NCI-H748 (cell line): ENCODE measurements at regions not wholly inside any gene's neighbourhood (a gene's known extent, or its start where the extent isn't known, plus 50 kb on each side); places are given as distances from the start of the nearest gene placed in this dataset.
A peak's percentile ranks its signal among the peaks of the same experiment; 100 is the strongest.

ENCODE experiments used
- DNase-seq: peaks from one replicate; lab custom pipeline; 2025; ENCODE audit not compliant: unreplicated experiment; lab: John Stamatoyannopoulos, UW

DNA sequence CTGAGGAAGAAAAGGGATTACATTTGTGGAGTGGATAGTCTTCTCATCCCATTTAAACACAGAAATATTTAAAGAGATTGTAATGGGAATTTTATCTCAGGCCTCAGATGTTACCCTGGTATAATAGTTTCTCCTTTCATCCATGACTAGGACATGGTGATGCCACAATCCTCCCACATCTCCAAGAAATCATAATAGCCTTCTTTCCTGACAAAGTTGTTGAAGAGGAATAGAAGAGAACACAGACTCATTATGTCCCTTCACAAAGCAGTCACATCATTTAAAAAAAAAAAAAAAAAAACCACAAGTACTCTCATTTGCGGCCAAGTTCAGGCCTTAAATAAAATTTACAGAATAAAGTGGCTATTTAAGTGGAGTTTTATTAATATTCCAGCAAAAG lies 359.6 kb downstream of the DEPDC1B start:
- no peak for DNase-seq

DNA sequence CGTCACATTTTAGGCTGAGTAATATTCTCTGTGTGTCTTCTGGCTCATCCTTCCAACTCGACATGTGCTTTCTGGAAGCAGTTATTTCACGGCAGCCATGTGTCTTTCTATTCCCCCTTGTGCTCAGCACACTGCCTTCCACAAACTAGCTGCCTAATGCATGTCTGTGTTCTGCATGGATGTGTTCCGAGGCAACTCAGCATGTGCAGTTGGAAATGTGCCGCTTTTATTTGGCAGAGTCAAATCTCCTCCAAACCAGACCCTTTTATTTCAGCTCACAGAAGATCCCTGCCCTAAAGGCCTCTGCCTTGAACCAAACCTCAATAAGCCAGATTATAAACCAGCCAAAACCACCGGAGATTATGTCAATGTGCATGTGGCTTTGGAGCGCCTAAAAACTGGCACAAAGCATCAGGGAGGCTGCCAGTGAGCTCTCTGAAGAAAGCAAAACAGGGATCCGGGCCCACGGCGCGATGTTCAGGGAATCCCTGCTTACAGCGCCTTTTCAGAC lies 360.2 kb downstream of the DEPDC1B start:
- DNase-seq = no peak

DNA sequence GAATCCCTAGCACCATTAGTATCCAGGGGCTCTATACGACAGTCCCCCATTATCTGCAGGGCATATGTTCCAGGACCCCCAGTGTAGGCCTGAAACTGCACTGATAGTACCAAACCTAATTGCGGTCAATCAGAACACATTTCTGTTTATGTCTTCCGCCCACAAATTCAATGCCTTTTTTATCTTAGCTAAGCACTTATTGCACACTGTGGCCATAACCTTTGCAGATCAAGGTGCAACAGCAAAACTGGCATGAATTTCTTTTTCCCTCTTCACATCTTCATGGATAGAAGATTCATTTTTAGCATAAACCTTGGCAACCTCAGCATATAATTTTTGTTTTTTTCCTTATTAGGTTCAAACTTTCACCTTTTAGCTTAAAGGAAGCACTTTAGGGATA lies 361.1 kb downstream of the DEPDC1B start:
- DNase-seq = no peak

DNA sequence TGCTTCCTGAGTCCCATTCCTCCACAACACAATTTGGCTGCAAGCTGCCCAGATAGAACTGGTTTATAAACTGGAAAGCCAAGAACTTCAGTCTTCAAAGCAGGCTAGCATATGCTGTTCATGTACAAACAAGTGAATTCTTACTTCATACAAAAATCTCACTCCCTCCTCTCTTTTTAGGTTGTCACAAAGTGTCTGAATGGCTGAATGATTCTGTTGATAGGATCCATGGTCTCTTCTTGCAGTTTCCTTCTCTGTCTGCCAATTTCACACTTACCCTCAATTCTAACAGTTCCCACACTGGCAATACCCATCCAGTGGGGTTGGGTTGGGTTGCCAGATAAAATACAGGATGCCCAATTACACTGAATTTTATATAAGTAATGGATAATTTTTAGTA lies 363.5 kb downstream of the DEPDC1B start:
- no peak for DNase-seq

DNA sequence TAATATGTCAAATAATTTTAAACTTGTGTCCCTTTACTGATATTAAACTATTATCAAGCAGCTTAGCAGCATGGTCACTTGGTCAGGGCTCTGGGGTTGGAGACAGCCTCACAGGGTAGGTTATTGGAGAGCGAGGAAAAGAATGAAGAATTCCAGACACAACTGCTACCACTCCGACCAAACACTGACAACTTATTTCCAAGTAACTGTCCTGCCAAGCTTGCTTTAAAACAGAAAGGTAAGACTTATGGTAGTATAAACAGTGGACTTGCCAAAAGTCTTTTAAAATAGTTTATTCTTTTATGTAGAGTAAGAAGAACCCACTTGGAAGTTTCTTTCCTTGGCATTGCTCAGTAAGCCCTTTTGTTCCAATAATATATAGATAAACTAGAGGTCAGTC lies 364.1 kb downstream of the DEPDC1B start:
- no peak for DNase-seq

DNA sequence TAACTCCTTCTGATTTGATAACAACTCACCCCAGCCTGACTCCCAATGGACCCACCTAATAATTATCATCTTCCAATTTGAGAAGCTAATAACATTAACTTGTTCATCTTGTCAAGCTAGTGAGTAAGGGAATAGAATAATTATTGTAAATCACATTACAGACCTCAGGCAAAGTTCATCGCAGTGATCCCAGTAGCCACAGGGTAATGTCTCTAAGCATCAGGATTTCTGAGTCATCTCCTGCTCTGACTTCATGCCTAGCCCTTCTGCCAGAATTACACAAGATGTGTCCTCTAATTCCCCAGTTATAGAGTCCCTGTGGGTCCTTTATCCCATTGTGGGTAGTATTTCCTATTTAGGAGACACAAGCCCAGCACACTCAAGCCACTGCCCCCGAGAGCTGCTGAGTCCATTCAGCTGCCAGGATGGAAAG lies 365.7 kb downstream of the DEPDC1B start:
- no peak for DNase-seq

DNA sequence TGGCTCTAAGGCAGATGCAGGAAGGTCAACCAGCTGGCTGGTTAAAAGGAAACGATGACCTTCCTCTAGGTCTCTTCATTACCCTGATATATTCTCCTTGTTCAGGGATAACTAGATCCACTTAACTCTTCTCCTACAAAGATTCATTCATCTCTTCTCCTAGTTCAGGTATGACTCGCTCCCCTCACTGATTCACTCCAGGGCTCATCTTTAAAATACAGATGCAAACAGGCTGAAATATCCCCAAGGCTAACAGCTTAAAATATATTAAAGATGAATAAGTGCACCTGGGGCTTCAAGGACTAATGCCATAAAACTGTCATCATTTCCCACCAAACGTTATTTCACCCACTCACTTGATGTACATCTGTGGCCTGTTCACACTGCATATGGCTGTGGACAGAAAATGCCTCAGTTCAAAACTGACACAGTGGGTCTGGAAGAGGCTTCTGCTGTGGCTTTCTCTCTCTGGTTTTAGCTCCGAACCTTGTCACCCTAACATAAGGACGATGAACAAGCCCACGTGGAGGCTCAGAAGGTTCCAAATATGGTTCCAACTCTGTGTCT lies 366.9 kb downstream of the DEPDC1B start:
- no peak for DNase-seq

DNA sequence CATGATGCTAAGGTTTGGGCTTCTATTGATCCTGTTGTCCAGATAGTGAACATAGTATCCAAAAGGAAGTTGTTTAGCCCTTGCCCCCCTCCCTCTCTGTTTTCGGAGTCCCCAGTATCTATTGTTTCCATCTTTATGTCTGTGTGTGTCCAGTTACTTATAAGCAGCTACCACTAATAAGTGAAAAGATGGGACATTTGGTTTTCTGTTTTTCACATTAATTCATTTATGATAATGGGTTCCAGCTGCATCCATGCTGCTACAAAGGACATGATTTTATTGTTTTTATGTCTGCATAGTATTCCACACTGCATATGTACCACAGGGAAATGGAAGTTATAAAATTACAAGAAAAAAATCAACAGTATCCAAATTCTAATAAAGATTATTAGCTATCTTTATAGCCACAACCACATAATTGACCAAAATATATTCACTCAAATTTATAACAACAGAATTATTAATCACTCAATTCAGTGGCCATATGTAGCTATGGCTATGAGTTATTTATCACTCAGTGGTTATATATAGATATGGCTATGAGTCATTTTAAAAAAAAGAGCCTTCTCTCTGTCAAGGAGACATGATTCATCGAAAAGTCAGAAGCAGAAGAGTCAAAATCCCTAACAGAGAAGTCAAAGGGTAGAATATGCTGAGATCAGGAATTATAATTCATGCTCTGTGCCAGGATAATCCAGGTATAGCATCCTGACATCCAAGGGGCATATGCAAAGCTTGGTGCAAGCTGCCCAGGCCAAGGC lies 367.5 kb downstream of the DEPDC1B start:
- DNase-seq = no peak

DNA sequence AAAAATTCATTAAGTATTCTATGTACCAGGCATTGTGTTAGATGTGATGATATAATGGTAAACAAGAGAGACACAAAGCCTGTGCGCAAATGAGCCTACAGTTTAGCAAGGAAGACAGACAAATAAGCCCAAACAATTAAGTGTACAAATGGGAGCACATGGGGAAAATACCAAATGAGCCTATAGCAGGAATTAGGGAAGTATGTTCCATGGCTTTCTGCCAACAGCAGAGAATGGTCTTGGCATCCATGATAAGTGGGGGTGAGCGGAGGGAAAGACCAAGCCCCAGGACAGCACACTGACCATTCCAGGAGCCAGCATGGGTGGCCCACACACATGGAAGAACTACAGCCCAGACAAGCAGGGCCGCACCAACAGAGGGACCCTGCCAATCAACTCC lies 369.7 kb downstream of the DEPDC1B start:
- peak; percentile 3 for DNase-seq

DNA sequence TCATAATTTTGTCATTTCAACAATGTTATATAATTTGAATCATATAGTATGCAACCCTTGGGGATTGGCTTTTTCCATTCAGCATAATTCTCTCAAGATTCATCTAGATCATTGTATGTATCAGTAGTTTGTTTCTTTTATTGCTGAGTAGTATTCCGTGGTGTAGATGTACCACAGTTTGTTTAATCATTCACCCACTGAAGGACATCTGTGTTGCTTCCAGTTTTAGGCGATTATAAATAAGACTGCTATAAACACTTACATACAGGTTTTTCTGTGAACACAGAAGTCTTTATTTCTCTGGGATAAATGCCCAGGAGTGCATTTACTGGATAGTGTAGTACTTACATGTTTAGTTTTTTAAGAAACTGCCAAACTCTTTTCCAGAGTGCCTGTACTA lies 374.1 kb downstream of the DEPDC1B start:
- DNase-seq = no peak

DNA sequence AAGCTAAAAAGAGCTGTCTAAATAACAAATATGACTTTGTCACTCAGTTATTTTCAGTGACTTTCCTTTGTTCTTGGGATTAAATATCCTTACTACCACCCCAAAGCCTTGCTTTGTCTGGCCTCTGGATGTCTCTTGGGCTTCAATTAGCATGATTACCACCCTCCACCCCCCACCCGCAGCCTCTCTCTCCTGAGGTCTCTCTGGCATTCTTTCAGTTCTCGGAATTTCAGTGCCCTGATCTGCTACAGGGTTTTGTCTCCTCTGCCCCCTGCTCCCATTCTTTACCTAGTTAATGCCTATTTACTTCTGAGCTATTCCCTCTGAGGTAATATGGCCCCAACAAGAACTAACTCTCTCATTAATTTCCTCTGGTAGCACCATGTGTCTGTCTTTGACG lies 376.4 kb downstream of the DEPDC1B start:
- DNase-seq = no peak

DNA sequence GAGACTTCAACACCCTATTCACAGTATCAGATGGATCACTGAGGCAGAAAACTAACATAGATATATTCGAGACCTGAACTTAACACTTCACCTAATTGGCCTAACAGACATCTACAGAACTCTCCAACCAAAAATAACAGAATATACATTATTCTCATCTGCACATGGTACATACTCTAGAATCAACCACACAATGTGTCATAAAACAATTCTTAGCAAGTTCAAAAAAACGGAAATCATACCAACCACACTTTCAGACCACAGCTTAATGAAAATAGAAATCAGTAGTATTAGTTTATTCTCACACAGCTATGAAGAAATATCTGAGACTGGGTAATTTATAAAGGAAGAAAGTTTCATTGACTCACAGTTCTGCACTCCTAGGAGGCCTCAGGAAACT lies 387.9 kb downstream of the DEPDC1B start:
- DNase-seq = no peak

DNA sequence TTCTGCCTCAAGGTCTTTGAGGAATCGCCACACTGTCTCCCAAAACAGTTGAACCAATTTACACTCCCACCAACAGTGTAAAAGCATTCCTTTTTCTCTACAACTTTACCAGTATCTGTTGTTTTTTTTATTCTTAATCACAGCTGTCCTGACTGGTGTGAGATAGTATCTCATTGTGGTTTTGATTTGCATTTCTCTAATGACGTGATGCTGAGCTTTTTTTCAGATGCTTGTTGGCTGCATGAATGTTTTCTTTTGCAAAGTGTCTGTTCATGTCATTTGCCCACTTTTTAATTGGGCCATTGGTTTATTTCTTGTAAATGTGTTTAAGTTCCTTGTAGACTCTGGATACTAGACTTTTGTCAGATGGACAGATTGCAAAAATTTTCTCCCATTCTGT lies 400.0 kb downstream of the DEPDC1B start:
- DNase-seq = no peak

DNA sequence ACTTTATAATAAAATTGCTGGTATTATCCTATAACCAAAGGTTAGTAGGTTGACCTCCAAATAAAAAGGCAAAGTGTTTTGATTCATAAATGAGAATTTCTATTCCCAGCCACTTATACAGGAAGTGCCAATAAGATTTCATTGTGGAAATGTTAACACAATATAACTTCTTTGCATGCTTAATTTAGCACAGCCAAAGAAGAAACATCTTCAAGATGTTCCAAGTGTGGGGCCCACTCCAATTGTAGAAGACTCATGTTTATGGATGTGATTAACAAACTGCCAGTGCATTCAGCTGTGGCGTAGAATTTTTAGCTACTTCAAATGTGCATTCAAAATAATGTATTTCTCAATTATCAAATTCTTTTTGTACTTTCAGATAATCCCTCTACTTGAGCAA lies 402.3 kb downstream of the DEPDC1B start:
- DNase-seq = no peak

DNA sequence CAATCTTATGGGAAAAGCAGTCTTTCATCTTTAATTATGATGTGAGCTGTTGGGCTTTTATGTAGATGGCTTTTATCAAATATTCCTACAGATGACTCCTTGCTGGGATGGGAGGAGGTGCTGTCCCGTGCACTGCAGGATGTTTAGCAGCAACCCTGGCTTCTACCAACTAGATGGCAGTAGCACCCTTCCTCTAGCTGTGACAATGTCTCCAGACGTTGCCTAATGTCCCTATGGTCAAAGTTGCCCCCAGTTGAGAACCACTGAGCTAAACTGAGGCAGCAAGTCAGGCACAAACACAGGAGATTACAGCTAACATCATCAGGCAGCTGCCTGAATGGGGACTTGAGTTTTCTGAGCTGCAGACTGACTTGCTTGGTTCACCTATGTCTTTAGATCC lies 401.9 kb upstream of the PDE4D start:
- peak; percentile 7 for DNase-seq

DNA sequence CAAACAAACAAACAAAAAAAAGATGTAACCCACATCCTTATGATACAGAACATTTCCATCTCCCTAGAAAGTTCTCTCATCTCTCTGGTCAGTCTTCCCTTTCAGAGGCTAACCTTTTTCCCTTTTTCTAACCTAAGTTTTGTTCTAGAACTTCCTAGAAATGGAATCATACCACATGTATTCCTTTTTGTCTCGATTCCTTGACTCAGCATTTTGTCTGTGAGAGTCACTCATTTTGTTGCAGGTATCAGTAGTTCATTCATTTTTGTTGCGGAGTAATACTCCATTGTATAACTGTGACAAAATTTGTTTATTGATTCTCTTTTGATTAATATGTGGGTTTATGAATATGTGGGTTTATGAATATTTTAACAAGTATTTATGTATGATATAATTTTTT lies 400.0 kb upstream of the PDE4D start:
- DNase-seq = no peak

DNA sequence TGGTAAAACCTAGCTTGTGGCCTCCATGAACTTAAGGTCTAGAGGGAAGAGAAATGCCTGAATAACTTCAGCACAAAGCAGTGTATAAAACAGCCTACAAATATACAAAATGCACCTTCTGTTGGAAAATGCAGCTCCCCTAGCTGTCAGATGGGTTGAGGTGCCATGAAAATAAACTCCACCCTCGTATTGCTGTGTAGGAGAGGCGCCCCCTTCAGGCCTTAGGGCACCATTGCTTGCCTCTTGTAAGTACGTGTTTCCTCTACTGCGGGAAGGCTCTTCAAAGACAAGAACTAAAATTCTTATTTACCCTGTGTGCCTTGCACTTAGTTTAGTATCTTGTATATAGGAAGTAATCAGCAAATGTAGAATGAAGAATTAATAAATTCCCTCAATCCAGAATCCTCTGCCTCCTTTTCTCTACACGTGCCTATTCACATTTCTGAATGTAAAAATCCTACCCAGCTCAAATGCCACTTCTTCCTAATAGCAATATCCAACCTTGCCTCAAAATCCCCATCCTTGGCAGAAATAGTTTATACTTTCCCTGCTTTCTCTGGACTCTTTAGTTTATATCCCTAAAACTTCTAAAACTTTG lies 393.7 kb upstream of the PDE4D start:
- peak; percentile 70 for DNase-seq

DNA sequence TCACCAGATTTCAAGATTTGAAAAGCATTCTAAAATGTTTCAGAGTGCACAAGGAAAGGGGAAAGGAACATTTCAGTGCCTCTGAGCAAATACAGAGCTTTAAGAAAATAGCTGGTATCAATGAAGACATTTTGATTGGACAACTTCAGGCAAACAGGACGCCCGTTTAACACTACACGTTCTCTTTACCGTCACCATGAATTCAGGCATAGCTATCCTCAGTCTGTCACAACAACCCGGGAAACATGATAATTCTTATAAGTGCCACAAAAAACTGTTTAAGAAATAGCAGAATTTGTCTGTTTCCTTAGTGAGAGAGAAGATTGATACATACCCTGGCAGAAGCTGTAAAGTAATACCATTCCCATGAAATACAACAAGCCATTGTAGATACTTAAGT lies 392.4 kb upstream of the PDE4D start:
- no peak for DNase-seq

DNA sequence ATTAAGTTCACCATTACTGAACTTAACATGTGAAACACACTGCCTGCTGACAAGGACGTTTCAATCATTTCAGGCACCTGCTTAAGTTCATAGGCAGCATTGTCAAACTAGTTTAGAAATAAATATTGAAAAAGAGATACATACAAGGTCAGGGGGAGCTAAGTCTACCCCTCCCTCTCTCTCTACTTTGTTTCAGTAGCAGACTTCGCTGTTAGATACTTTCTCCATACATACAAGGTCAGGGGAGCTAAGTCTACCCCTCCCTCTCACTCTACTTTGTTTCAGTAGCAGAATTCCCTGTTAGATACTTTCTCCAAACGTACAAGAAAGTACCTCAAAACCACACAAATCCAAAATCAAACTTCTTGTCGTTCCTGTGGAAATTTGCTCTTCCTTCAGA lies 387.4 kb upstream of the PDE4D start:
- DNase-seq = no peak

DNA sequence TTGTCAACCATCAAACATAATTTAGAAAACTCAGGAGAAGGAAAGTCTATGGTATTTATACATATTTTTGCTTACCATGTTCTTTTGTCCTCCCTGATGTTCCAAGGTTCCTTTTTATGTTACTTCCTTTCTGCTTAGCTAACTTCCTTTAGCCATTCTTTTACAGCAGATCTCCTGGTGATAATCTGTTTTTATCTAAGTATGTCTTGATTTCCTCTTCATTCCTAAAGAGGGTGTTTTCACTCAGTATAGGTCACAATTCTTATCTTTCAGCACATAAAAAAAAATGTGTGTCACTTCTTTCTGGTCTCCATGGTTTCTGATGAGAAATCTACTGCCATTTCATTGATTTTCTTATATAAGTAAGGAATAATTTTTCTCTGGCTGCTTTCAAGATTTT lies 384.4 kb upstream of the PDE4D start:
- no peak for DNase-seq

DNA sequence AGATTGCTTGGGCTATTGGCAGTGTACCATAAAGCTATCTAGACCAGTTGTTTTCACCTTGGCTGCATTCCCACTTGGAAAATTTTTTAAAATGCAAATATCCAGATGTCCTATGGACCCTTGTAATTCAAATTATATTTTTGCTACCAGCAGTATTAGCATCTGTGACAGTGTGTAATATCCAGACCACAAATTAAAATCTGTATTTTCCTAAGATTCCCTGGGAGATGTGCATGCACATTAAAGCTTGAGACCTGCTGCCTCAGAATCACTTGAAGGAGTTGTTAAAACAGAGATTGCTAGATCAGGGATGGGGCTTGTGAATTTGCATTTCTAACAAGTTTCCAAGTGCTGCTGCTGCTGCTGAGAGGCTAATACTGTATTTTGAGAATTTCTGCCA lies 381.2 kb upstream of the PDE4D start:
- DNase-seq = no peak

DNA sequence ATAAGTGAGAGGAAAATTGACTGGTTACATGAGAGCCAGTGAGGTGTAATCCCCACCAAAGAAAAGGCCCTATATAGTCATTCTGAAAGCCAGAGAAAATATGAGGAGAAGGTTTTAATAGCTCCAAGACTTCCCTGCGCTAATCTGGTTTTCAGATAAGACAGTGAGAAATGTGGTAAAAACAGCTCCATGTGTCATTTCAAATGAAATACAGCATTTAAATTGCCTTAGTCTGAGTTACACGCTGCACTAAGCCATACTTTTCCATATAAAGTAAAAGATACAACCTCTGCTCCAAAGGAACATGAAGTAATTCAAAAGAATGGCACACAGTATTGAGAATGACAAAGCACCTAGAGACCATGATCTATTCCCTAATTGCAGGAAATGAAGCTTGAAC lies 378.0 kb upstream of the PDE4D start:
- DNase-seq = no peak
